ENCODE measurements at regions not wholly inside any gene's neighbourhood (a gene's known extent, or its start where the extent isn't known, plus 50 kb on each side); places are given as distances from the start of the nearest gene placed in this dataset.

- DNase-seq, result no peak
Observed at GRCh38 chr17:34825102-34825501, 136.2 kb downstream of the CCT6B start.

- no peak for DNase-seq
Observed at GRCh38 chr17:34823023-34823422, 138.2 kb downstream of the CCT6B start.

- DNase-seq, result no peak
Observed at GRCh38 chr17:34822007-34822739, 139.1 kb downstream of the CCT6B start.

- DNase-seq, result no peak
Observed at GRCh38 chr17:34820922-34821321, 140.3 kb downstream of the CCT6B start.

GRCh38 chr17:34820248-34820801 lies 140.9 kb downstream of the CCT6B start:
- no peak for DNase-seq

- no peak for DNase-seq
Observed at GRCh38 chr17:34817252-34818035, 143.8 kb downstream of the CCT6B start.

GRCh38 chr17:34816848-34817247 lies 144.4 kb downstream of the CCT6B start:
- DNase-seq, result no peak

GRCh38 chr17:34813290-34813689 lies 148.0 kb downstream of the CCT6B start:
- DNase-seq, result no peak

- DNase-seq, result no peak
Observed at GRCh38 chr17:34811561-34811960, 149.7 kb downstream of the CCT6B start.

GRCh38 chr17:34800661-34801060 lies 160.6 kb downstream of the CCT6B start:
- DNase-seq, result no peak

GRCh38 chr17:34799751-34800150 lies 161.5 kb downstream of the CCT6B start:
- DNase-seq, result no peak

- DNase-seq, result no peak
Observed at GRCh38 chr17:34798581-34798980, 162.7 kb downstream of the CCT6B start.

- DNase-seq, result no peak
Observed at GRCh38 chr17:34797720-34798119, 163.5 kb downstream of the CCT6B start.

GRCh38 chr17:34793231-34793908 lies 167.9 kb downstream of the CCT6B start:
- no peak for DNase-seq

GRCh38 chr17:34788696-34789095 lies 172.6 kb downstream of the CCT6B start:
- DNase-seq, result no peak

- no peak for DNase-seq
Observed at GRCh38 chr17:34784526-34784925, 176.7 kb downstream of the CCT6B start.

- no peak for DNase-seq
Observed at GRCh38 chr17:34782271-34782670, 179.0 kb downstream of the CCT6B start.

- DNase-seq, result no peak
Observed at GRCh38 chr17:34781571-34782108, 179.6 kb downstream of the CCT6B start.

- DNase-seq, result no peak
Observed at GRCh38 chr17:34781071-34781470, 180.2 kb downstream of the CCT6B start.

- DNase-seq, result no peak
Observed at GRCh38 chr17:34780438-34780837, 180.8 kb downstream of the CCT6B start.

- no peak for DNase-seq
Observed at GRCh38 chr17:34776456-34777443, 184.5 kb downstream of the CCT6B start.

- no peak for DNase-seq
Observed at GRCh38 chr17:34773036-34773435, 188.2 kb downstream of the CCT6B start.

All from NK-92 treated with Interleukin-12 subunit alpha and Interleukin-12 subunit beta, amount 100 ng/mL, for 24 hours (cell line).